GM18858 (cell line): ENCODE measurements at regions not wholly inside any gene's neighbourhood (a gene's known extent, or its start where the extent isn't known, plus 50 kb on each side); places are given as distances from the start of the nearest gene placed in this dataset.

ENCODE experiments used
- ATAC-seq: cut with Tn5 transposase; IDR thresholded peaks from one replicate; pipeline ENCODE4 v1.9.1; 2021; ENCODE audit not compliant: unreplicated experiment

DNA sequence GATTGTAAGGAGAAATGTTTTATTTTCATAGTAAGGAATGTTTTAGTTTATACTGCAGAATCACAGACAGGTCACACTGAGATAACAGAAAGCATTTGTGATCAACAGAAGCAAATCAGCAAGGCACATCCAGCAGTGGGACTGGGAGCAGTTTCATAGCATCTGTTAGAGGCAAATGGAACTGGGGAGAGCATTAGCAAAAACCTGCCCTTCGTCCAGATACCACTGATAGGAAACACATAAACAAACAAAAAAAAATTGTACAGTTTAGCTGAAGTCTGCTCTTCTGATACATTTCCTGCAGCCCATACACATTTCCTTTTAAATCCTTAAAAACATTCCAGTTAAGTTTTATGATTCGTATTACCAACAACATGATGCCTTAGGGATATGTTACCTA is 374.3 kb downstream of the PCDH7 start:
- no peak for ATAC-seq

DNA sequence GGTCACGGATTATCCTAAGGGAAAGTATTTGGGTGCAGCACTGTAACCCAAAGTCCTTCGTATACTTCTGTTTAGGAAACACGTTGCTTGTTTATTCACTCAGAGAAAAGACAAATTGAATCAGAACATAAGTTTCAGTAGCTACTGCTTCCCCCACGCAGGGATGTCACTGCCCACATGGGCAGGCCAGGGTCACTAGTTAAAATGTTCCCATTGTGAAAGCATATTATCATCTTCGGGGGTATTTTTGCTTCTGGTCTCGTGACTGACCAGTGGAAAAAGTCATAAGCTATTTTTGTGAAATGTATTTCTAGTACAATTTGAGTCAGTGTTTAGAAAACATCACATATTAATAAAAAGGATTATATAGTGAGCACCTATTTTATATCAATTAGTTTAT is 377.8 kb downstream of the PCDH7 start:
- ATAC-seq = no peak

DNA sequence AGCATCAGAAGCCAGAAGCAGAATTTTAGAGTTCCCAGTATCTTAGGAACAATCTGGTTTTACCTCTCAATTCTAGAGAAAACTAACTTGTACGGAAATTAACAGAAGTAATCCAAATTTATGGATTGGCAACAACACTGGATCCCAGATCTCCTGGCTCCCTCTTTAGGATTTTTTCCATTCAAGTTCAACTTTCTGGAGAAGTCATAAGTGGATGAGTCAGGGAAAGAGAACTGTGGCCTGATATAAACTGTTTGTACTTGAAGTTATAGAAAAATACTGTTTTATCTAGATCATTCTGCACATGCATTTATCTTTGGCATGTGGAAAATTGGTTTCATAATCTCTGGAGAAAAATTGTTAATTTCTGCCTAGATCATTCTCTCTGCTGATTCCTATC is 380.4 kb downstream of the PCDH7 start:
- no peak for ATAC-seq

DNA sequence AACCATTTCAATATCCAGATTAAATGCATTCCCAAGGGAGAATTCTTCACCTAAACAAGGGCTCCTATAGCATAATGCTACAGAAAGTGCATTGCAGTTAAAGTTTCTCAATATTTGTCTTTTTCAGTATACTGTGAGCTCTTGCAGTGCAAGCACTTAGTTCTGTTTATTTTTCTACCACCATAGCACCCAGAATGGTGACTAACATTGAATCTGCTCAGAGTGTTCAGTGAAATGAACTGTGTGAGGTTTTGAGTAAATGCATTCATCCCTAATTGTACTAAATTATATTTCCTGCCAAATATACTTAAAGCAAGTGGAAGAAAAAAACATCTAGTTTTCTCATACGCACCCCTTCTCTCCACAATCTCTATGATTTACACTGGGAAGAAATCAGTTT is 383.9 kb downstream of the PCDH7 start:
- no peak for ATAC-seq

DNA sequence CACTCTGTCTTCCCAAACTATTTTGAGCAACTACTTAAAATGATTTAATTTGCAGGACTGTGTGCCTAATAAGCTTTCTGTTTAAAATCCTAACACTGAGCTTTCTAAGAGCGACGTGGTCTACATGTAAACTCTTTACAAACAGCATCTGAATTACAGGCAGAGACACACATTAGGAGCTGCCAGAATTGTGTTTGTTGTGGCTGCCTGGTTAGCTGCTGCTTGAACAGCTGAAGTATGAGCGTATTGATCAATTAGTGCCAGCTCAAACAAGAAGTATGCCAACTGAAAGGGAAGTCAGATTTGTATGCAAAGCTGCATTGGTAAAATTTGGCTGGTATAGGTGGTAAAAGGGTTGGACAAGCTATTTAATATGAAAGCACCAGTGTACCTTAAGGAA is 384.4 kb downstream of the PCDH7 start:
- ATAC-seq = no peak

DNA sequence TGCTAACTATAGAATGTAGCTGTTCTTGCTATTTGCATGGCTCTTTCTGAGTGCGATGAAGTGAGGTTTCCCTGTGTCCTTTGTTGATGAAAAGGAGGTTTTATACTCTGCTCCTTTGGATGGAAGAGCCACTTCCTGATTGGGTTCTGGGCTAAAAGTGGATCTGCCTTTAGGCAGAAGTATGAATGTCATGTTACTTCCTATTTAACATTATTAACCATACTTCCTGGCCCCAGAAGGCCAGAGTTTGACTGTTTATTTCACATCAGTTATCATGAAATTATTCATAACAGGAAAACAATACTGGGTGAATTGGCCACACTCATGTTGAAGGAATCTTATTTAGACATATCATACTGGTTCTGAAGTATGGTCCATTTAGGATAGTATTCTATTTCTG is 386.2 kb downstream of the PCDH7 start:
- ATAC-seq = no peak

DNA sequence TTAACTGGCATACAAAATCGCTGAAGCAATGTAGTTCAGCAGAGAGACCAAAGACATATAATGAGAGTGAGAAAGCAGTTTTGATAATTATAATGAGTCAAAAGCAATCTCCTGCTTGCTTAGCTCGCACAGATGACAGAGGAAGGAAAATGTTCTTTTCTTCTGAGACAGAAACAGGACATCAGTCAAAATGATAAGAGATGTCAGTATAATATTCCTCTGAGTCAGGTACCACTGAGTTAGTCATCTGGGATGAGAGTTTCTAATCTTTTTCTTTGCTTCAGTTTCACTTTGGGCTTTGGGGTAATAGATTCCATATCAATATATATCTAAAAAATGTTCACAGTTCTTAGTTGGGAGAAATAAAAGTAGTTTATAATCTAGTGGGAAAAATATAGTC is 387.2 kb downstream of the PCDH7 start:
- no peak for ATAC-seq

DNA sequence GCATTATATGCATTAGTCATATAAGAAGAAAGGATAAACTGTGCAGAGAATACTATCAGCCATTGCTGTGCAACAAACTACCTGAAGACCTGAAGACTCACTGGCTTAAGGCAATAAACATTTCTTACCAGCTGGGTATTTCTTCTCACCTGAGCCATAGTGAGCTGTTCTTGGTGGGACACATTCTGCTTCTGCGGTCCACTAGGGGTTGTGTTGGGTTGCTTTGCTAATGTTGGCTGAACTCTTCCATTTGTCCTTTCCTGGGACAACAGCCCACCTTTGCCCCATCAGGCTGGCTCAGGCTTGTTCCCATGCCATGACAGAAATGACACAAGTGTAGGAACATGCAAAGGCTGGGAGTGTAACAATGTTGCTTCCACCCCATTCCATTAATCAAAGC is 388.6 kb downstream of the PCDH7 start:
- ATAC-seq = no peak

DNA sequence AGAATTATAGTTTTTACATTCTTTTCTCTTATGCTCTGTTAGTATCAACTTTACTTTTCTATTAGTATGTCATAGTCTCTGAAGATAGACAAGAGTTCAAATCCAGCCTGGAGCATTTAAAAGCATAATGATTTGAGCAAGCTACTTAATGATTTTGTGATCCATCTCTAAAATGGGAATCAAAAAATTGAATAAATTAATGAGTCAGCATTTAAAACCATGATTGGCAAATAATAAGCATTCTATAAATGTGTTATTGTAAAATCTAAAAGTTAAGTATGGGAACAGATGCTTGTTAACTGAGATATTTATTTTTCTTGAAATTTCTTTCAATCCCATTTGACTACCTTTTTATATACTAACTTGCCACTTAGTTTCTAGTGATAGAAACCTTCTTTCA is 391.6 kb downstream of the PCDH7 start:
- ATAC-seq = no peak

DNA sequence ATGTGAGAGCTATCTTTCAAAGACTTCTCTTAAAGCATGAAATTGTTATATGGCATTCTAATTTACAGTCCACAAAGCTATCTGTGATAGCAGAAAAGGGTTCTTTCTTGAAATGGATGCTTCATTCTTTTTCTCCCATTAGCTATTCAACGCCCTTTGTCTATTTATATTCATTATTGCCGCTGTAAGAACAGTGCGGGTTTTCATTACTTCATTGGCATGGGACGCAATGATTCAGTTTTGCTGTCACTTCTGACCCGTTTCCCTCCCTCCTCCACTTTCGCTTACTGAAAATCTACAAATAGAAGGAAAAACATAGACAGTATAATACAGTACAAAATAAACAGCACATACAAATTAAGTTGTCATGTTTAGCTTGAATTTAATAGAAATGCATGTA is 394.6 kb downstream of the PCDH7 start:
- ATAC-seq = no peak

DNA sequence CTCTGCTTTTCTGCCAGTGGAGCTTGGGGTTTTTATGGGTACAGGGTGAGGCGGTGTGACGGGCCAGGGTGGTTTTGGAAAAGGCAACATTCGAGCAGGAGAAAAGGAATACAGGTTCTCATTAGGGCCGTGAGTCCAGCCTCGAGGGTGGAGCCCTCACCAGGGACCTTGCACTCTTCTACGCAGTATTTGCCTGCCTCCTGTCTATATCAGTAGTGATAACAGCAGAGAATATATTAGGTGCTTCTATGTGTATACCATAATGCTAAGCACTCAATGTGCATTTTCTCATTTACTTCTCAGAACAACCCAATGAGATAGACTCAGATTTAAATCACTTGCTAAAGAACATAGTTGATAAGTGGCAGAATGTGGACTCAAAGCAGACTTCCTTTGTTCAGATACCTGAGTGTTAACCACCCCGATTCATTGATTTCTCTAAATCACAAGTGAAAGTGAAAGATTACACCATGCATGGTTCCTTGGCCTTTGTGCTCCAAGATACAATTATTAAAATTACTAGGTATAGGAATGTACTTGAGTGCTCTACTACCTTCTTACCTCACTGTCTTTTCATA is 403.9 kb downstream of the PCDH7 start:
- no peak for ATAC-seq

DNA sequence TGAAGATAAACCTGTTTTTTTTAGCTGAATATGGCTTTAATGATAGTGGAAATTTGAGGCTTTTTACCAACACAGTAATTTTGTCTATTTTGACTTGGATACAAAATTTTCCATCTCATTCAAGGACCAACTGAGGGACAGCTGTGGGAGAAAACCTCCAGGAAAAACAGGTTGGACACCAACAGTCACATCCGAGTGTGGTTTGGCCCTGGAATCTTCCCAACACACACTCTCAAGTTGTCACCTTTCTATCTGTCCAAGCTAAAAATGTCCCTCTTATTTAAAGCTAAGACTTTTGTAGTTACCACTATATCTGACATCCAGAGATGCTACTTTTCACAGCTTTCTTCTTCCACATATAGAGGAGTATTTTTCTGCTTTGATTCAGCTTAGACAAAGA is 404.9 kb downstream of the PCDH7 start:
- ATAC-seq = no peak

DNA sequence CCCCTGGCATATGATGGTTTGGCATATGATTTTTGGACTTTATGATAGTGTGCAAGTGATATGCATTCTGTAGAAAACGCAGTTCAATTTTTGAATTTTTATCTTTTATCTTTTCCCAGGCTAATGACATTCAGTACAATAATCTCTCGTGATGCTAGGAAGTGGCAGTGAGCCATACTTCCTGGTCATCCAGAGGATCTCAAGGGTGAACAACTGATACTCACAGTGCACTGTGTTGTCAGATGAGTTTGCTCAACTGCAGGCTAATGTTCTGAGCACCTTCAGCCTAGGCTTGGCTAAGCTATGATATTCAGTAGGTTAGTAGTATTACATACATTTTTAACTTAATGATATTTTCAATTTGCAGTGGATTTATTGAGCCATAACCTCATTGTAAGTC is 405.3 kb downstream of the PCDH7 start:
- no peak for ATAC-seq

DNA sequence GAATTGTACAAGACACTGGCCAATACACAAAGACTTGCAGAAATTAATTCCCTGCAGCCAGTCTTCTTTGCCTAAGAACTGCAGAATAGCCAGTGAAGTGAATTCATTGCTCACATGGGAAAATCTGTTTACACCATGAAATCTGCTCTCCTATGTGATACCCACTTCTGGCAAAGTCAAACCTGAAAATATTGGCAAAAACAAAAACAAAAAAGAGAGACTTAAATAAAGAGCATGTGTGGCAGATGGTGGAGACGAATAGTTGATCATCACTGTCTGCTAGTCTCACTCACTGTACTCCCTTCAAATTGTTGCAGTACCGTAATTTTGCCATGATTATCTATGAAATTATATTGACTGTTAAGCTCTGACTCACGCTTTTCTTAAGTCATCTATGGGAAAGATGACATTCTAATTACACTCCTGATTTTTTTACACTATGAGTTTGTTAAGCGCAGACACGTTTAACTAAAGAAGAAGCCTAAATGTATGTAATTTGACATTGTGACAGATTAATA is 406.8 kb downstream of the PCDH7 start:
- no peak for ATAC-seq

DNA sequence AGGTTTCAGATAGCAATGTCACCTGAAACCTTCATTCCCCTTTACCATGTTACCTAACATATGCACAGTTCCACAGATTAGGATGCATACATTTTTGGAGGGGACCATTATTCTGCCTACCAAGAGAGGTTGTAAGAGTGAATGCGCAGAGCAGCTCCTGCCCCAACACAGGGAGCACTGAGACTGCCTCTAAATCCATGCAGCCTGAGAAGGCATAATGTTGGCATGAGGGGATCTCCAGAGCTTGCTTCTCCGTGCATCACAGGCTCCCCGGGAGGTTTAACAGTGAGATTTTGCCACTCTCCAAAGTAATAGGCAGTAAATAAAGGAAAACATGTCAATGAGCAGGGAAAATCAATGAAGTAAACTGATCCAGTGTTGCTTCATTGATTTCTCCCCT is 410.8 kb downstream of the PCDH7 start:
- ATAC-seq = no peak

DNA sequence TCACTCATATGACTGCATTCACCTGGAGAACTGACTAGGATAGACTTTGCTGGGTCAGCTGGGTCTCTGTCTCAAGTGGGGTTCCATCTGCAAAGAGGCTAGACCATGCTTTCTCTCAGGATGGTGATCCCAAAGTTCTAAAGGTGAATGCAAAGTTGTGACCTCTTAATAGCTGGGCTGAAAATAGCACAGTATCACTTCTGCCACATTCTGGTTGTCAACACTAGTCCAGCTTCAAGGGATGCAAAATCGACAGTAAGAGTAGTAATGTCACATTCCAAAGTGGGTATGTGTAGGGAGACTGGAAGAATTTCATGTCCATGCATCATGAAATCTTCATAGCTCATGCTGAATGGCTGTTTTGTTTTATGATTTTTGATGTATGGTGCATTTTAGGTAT is 414.6 kb downstream of the PCDH7 start:
- ATAC-seq = no peak

DNA sequence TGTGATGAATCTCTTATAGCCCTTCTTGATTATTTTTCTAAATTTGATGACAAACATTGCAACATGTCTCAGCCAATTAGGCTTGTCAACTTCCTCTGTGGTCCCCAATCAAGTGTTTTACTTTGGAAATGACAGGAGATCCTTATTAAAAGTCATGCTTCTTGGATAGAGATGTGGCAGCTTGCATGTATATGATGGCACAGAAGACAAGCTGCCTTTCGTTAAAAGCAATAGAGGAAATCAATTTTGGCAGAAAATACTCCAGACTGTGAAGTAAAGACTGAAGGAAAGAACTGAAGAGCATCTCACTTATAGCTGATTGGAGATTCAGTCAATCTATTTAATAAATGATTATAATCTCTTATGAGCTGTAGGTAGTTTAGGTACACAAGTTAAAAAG is 419.6 kb downstream of the PCDH7 start:
- no peak for ATAC-seq

DNA sequence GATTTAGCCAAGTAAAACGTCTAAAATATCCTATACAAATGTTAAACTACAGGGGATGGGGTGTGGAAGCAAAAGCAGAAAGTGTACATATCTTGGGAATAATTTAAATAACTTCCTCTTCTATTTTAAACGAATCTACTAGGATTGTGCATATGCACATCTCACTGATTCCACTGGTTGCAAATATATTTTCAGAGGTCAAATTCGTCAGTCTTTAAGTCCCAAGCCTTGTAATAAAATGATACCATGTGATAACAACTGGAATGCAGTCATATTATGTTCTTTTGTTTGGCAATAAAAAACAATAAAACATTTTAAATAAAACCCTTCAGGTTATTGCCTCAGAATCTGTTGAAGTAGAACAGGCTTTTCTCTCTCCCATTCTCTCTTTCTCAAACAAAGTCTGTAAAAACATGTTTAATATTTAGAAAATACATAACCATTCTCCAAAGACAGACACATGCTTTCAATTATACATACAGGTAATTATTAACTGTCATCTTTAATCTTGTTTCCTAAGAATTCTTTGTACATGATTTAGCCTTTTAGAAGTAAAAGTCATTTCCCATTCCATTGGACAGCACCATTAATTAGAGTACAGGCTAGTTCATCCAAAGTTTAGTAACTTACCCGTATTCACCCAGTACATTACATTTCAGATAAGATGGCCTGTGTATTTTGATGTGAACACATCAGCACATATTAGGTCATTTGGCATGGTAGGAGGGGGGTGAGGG is 421.1 kb downstream of the PCDH7 start:
- ATAC-seq = no peak

DNA sequence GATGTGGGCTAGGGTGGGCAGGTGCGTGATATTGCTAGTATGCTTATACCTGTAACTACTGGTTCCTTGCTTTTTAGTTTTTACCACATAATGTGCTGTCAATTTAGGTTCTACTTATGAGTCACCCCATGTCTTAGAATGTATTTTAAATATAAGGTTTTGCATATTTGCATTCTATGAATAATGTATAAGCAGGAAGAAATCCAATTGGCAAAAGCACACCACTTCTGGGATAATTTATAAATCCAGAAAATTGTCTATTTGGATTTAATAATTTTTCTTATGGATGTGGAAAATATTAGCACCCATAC is 421.6 kb downstream of the PCDH7 start:
- ATAC-seq = no peak

DNA sequence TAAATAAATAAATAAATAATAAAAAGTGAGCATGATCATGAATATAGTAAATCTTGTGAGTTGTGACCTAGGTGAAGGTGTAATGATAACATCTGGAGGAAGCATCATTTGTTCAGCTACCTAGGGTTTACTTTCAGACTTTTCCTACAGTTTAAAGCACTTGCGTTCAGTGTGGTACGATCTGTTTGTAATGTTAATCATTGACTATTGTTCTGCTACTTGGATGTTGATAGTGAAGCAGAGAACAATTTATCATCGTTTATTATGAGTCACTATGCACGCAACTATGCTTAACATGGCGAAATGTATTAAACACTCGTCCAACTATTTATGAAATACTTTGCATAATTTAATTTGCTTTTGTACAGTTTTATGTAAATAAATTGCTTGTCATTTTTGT is 426.2 kb downstream of the PCDH7 start:
- ATAC-seq = no peak

DNA sequence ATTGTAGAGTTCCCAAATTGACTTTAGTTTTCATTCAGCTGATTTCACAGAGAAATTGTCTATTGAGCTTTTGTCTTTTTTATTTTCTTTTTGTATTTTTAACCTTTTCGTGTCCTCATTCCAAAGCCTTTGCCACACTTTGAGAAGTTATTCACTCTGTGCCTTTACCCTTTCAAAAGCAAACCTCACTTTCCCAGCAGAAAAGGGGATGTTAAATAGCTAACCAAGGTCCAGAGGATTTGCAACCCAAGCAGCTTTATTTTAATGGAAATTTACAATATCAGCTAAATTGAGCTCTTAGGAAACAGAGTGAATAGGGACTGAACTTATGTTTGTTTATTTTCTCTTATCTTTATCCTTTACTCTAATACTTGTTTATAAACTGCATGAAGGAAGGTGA is 428.8 kb downstream of the PCDH7 start:
- no peak for ATAC-seq

DNA sequence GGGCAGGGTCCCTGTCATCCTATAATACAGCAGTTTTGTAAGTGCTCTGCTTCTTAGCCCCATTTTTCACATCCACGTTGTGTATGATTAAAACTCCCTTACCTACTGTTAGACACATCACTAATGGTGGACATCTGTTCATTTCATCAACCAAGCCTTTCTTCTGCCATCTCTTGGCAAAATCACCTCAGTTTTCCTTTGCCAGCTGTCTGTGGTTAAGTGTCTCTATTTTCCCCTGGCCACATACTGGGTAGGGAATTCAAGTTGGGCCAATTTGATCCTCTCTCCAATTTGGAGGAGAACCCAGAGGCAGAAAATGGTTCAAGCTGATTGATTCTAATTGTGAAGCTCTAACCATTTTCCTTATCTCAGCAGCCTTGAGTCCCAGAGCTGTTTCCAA is 436.1 kb downstream of the PCDH7 start:
- no peak for ATAC-seq

DNA sequence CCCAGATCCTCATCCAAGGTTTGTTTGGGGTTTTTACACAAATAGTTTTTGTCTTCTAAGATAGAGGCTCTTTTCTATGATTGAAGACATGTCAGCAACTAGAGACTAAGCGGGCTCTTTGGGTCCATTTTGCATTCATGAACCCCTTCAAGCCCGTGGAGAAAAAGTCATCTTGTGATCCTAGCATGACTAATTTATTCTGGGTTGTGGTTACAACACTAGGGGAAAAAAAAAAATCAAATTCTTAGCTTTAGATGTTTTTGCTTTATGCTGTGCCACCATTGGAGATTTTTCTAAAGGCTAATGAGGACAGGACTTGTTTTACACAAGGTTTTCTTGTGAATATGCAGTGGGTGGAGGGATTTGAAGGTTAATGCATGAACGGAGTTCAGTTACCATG is 440.0 kb downstream of the PCDH7 start:
- no peak for ATAC-seq
